K562 (cell line): ENCODE measurements at regions not wholly inside any gene's neighbourhood (a gene's known extent, or its start where the extent isn't known, plus 50 kb on each side); places are given as distances from the start of the nearest gene placed in this dataset.
A peak's percentile ranks its signal among the peaks of the same experiment; 100 is the strongest.

Experiments
- ATAC-seq: fragments of 200-7000 bp; cut with Tn5 transposase; 3 replicates; pipeline ENCODE4 v1.9.1; 2020; ENCODE audit warnings: moderate library complexity
- BruUV-seq: library from RNA; stranded (reverse); fragments of 400-500 nt; replicated peaks from 2 replicates; lab custom pipeline; 2021; lab: Mats Ljungman, UMichigan
- CTCF ChIA-PET: fragments of 300-600 bp; formaldehyde crosslinking; extraction: SDS; loops from one replicate; lab custom pipeline; 2021; ENCODE audit warnings: low intra/inter-chr PET ratio; lab: Yijun Ruan, JAX
- POLR2A ChIA-PET: fragments of 300-600, 350-650 bp; sonication (Branson Sonifier 250); formaldehyde crosslinking; extraction: SDS; loops from one replicate; lab custom pipeline; 2021; ENCODE audit warnings: antibody characterized with exemption, inconsistent platforms; lab: Yijun Ruan, JAX
- DNase-seq, 4 experiments: peaks; one replicate each; pipeline versions ENCODE4 v3.0.0 to v3.0.0-alpha.2; 2011 to 2018; ENCODE audit warnings: low spot score in 3 of 4, mixed read lengths in 3 of 4; ENCODE audit errors: extremely low read depth in 1 of 4
- FAIRE-seq: peaks from 2 replicates; lab custom pipeline; 2011; peaks lifted over from hg19 to GRCh38; lab: Jason Lieb, UNC
- H2AFZ ChIP-seq: 2 replicates; pipeline ENCODE4 v1.6.0; 2011; ENCODE audit warnings: low read depth, low read length, control low read depth, inconsistent platforms
- H3K27ac ChIP-seq: fragments of 200-600 bp; 3 replicates; pipeline ENCODE4 v1.8.0; 2011; ENCODE audit warnings: low read depth, mild to moderate bottlenecking, control low read depth, inconsistent platforms, low read length, moderate library complexity, mixed read lengths; ENCODE audit errors: extremely low read depth
- H3K27me3 ChIP-seq, 2 experiments: fragments of 300-600 bp in 1 of 2; 2 replicates in 1 of 2; 3 replicates in 1 of 2; pipeline versions ENCODE4 v1.6.0 to v1.8.0; 2011; ENCODE audit warnings: inconsistent platforms in 2 of 2, low read length in 2 of 2, mild to moderate bottlenecking in 1 of 2, mixed read lengths in 1 of 2, moderate library complexity in 1 of 2; ENCODE audit not compliant: control insufficient read depth in 2 of 2, insufficient read depth in 2 of 2
- H3K36me3 ChIP-seq: fragments of 300-600 bp; 3 replicates; pipeline ENCODE4 v1.8.0; 2011; ENCODE audit warnings: mild to moderate bottlenecking, low read length, inconsistent platforms; ENCODE audit not compliant: control insufficient read depth, insufficient read depth
- H3K4me1 ChIP-seq, 2 experiments: fragments of 200-600 bp in 1 of 2; replicated peaks in 1 of 2; 2 replicates in 1 of 2; 3 replicates in 1 of 2; pipeline versions ENCODE4 v1.5.1 to v1.8.0; 2011; ENCODE audit warnings: inconsistent platforms in 2 of 2, low read length in 2 of 2, mild to moderate bottlenecking in 1 of 2, mixed read lengths in 1 of 2, moderate library complexity in 1 of 2; ENCODE audit not compliant: control insufficient read depth in 2 of 2, insufficient read depth in 2 of 2
- H3K4me2 ChIP-seq: 2 replicates; pipeline ENCODE4 v1.6.1; 2011; ENCODE audit warnings: low read length, control low read depth, inconsistent platforms, mixed read lengths; ENCODE audit not compliant: insufficient read depth
- H3K4me3 ChIP-seq: fragments of 200-600 bp; sonication (generic), shearing (Covaris generic); 2 replicates; pipeline ENCODE4 v1.5.1; 2016; ENCODE audit warnings: control low read depth, inconsistent platforms
- H3K79me2 ChIP-seq: fragments of 200-600 bp; 3 replicates; pipeline ENCODE4 v1.8.0; 2011; ENCODE audit warnings: low read length, inconsistent platforms; ENCODE audit not compliant: control insufficient read depth, insufficient read depth
- H3K9ac ChIP-seq, 2 experiments: 2 replicates each; pipeline versions ENCODE4 v1.6.0 to v1.6.1; 2011; ENCODE audit warnings: low read depth in 2 of 2, low read length in 2 of 2, control low read depth in 1 of 2, inconsistent platforms in 1 of 2, mild to moderate bottlenecking in 1 of 2, mixed read lengths in 1 of 2; ENCODE audit not compliant: insufficient read depth in 1 of 2
- H3K9me1 ChIP-seq: one replicate; pipeline ENCODE4 v1.6.0; 2011; ENCODE audit warnings: inconsistent platforms, mild to moderate bottlenecking, low read length, moderate library complexity; ENCODE audit not compliant: control insufficient read depth, insufficient read depth
- H3K9me3 ChIP-seq: replicated peaks from 2 replicates; pipeline ENCODE4 v1.5.1; 2011; ENCODE audit warnings: low read depth, low read length, inconsistent platforms; ENCODE audit not compliant: control insufficient read depth, insufficient read depth
- H4K20me1 ChIP-seq: replicated peaks from 2 replicates; pipeline ENCODE4 v1.6.1; 2011; ENCODE audit warnings: low read length, inconsistent platforms, mixed read lengths; ENCODE audit not compliant: control insufficient read depth, insufficient read depth
- RB1 ChIP-seq: fragments of 450-650 bp; IDR thresholded peaks from 2 replicates; pipeline ENCODE4 v1.6.1; 2017; ENCODE audit warnings: low read depth, mild to moderate bottlenecking
- WGBS: fragments of 100-300 bp; shearing (Covaris generic); methylation state at CpG from one replicate; pipeline ENCODE4 v1.1.6; 2016; ENCODE audit warnings: low coverage, mixed read lengths; ENCODE audit not compliant: insufficient coverage; ENCODE audit errors: missing lambda C conversion rate; 5-methylcytosine and 5-hydroxymethylcytosine counted together
- in situ Hi-C: fragments of 300-500 bp; cut with MboI; formaldehyde crosslinking; loops from 4 replicates; pipeline ENCODE4 v1.15.0; 2018; ENCODE audit warnings: inconsistent platforms, mixed read lengths
- intact Hi-C: fragments of 100-400 bp; cut with micrococcal nuclease; formaldehyde crosslinking; loops from 2 replicates; pipeline ENCODE4 v1.14.2; 2022
- TF ChIP-seq, protein P1 (sequence below), 2 experiments: fragments of 450-650 bp in 1 of 2; sonication (generic) in 1 of 2; formaldehyde crosslinking in 1 of 2; IDR thresholded peaks; 2 replicates each; pipeline versions ENCODE4 v1.7.1 to v1.9.0; 2016 to 2022; ENCODE audit warnings: inconsistent platforms in 1 of 2, mild to moderate bottlenecking in 1 of 2, missing genetic modification reagents in 1 of 2

DNA sequence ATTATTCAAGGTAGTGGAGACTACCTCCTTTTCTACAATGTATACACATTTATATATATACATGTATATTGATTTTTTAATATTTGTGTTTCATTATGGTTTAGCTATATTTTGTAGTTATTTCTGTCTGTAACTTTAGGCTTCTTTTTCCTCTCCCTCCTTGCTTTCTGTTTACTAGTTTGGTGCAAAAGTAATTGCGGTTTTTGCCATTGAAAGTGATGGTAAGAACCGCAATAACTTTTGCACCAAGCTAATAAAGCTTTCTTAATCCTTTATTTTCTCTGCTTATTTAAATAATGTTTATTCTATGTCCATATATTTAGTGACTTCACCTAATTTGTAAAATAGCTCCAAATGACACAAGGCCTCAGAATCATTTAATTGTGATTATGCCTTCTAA lies 195.3 kb upstream of the PLSCR5 start:
- Histone ChIP-seq H3K27ac (no peak overlapping the region), H3K79me2 (no peaks in the 10 kb centered on the region), H3K36me3 (no peaks in the 10 kb centered on the region), H2AFZ (no peak overlapping the region), H4K20me1 (no peaks in the 10 kb centered on the region), H3K9ac (no peak overlapping the region), H3K4me1 (no peaks in the 10 kb centered on the region), H3K4me2 (no peak overlapping the region), H3K4me3 (no peak overlapping the region), H3K9me1 (no peaks in the 10 kb centered on the region), H3K27me3 (no peaks in the 10 kb centered on the region), H3K9me3 (no peaks in the 10 kb centered on the region)
- WGBS = 0% methylated on average over 2 of the region's 2 CpGs
- POLR2A ChIA-PET = no interaction called here
- BruUV-seq = no TSS peak
- ATAC-seq (no peak), FAIRE-seq (no peak), DNase-seq (no peak)
- no peak for TF ChIP-seq RB1
- TF ChIP-seq, protein P1, sequence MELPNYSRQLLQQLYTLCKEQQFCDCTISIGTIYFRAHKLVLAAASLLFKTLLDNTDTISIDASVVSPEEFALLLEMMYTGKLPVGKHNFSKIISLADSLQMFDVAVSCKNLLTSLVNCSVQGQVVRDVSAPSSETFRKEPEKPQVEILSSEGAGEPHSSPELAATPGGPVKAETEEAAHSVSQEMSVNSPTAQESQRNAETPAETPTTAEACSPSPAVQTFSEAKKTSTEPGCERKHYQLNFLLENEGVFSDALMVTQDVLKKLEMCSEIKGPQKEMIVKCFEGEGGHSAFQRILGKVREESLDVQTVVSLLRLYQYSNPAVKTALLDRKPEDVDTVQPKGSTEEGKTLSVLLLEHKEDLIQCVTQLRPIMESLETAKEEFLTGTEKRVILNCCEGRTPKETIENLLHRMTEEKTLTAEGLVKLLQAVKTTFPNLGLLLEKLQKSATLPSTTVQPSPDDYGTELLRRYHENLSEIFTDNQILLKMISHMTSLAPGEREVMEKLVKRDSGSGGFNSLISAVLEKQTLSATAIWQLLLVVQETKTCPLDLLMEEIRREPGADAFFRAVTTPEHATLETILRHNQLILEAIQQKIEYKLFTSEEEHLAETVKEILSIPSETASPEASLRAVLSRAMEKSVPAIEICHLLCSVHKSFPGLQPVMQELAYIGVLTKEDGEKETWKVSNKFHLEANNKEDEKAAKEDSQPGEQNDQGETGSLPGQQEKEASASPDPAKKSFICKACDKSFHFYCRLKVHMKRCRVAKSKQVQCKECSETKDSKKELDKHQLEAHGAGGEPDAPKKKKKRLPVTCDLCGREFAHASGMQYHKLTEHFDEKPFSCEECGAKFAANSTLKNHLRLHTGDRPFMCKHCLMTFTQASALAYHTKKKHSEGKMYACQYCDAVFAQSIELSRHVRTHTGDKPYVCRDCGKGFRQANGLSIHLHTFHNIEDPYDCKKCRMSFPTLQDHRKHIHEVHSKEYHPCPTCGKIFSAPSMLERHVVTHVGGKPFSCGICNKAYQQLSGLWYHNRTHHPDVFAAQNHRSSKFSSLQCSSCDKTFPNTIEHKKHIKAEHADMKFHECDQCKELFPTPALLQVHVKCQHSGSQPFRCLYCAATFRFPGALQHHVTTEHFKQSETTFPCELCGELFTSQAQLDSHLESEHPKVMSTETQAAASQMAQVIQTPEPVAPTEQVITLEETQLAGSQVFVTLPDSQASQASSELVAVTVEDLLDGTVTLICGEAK (IDR thresholded peaks at IDR 0.05) = peak; percentile 70
- TF ChIP-seq, protein P1 (CRISPR knock-in tag; IDR thresholded peaks at IDR 0.05) = no peak
- CTCF ChIA-PET = interaction anchor here (0.6 kb wide), 1 partner anchor 1196 kb away, joined by 3 read pairs; no protein-coding TSS in a partner anchor
- in situ Hi-C loops (no loop called here), intact Hi-C loops (no loop called here)
